WTC11 (cell line): ENCODE measurements at regions not wholly inside any gene's neighbourhood (a gene's known extent, or its start where the extent isn't known, plus 50 kb on each side); places are given as distances from the start of the nearest gene placed in this dataset.

ENCODE experiments used
- ATAC-seq: fragments of 200-7000 bp; cut with Tn5 transposase; 2 replicates; pipeline ENCODE4 v1.10.0; 2021; ENCODE audit warnings: mild to moderate bottlenecking, moderate library complexity
- CTCF ChIA-PET: fragments of 300-600 bp; sonication (Branson Sonifier 250); formaldehyde crosslinking; loops from one replicate; lab custom pipeline; 2021; ENCODE audit warnings: antibody characterized with exemption; lab: Charles Lee
- POLR2A ChIA-PET: fragments of 350-600 bp; sonication (Branson Sonifier 250); formaldehyde crosslinking; loops from one replicate; lab custom pipeline; 2021; ENCODE audit warnings: antibody characterized with exemption; lab: Charles Lee
- DNase-seq: peaks from one replicate; pipeline ENCODE4 v3.0.0; 2021; ENCODE audit warnings: low spot score
- H3K27ac Mint-ChIP-seq: 2 replicates; pipeline ENCODE4 v1.8.0; 2021; ENCODE audit warnings: mixed read lengths
- H3K27me3 Mint-ChIP-seq: 2 replicates; pipeline ENCODE4 v1.8.0; 2021; ENCODE audit warnings: low read depth, mild to moderate bottlenecking, moderate library complexity, mixed read lengths
- H3K36me3 Mint-ChIP-seq: 2 replicates; pipeline ENCODE4 v1.8.0; 2021; ENCODE audit warnings: mixed read lengths
- H3K4me1 Mint-ChIP-seq: 2 replicates; pipeline ENCODE4 v1.8.0; 2022; ENCODE audit warnings: mixed read lengths
- H3K4me3 Mint-ChIP-seq: 2 replicates; pipeline ENCODE4 v1.8.0; 2021; ENCODE audit warnings: mild to moderate bottlenecking, moderate library complexity, mixed read lengths
- H3K9me3 Mint-ChIP-seq: 2 replicates; pipeline ENCODE4 v1.8.0; 2021; ENCODE audit warnings: mixed read lengths
- CBFB ChIP-seq: sonication (generic); formaldehyde crosslinking; IDR thresholded peaks from 2 replicates; pipeline ENCODE4 v1.8.1; 2022; ENCODE audit warnings: mild to moderate bottlenecking, low read depth, missing genetic modification reagents
- CREM ChIP-seq: sonication (generic); formaldehyde crosslinking; IDR thresholded peaks from 2 replicates; pipeline ENCODE4 v1.8.1; 2022; ENCODE audit warnings: mild to moderate bottlenecking, missing genetic modification reagents, moderate library complexity
- ELF4 ChIP-seq: sonication (generic); formaldehyde crosslinking; IDR thresholded peaks from 2 replicates; pipeline ENCODE4 v1.8.1; 2022; ENCODE audit warnings: low read depth, mild to moderate bottlenecking, moderate library complexity, missing genetic modification reagents
- ETV6 ChIP-seq: sonication (generic); formaldehyde crosslinking; IDR thresholded peaks from 2 replicates; pipeline ENCODE4 v1.8.1; 2022; ENCODE audit warnings: mild to moderate bottlenecking, missing genetic modification reagents
- GRHL2 ChIP-seq: fragments of 250-450 bp; sonication (Bioruptor Pico); IDR thresholded peaks from 2 replicates; pipeline ENCODE4 v1.8.0; 2022; ENCODE audit warnings: mild to moderate bottlenecking, moderate library complexity; ENCODE audit not compliant: insufficient replicate concordance, severe bottlenecking
- NFYB ChIP-seq: sonication (generic); formaldehyde crosslinking; conservative IDR thresholded peaks from 2 replicates; pipeline ENCODE4 v1.8.0; 2022; ENCODE audit warnings: low read depth, missing genetic modification reagents
- OVOL2 ChIP-seq: fragments of 250-450 bp; sonication (Bioruptor Pico); IDR thresholded peaks from 2 replicates; pipeline ENCODE4 v1.9.0; 2021; ENCODE audit warnings: mild to moderate bottlenecking, borderline replicate concordance
- RELA ChIP-seq: sonication (generic); formaldehyde crosslinking; IDR thresholded peaks from 2 replicates; pipeline ENCODE4 v1.8.1; 2022; ENCODE audit warnings: missing genetic modification reagents, mild to moderate bottlenecking, borderline replicate concordance
- SOX15 ChIP-seq: fragments of 250-450 bp; sonication (Bioruptor Pico); IDR thresholded peaks from 2 replicates; pipeline ENCODE4 v1.9.0; 2021; ENCODE audit warnings: mild to moderate bottlenecking
- ZNF232 ChIP-seq: sonication (generic); formaldehyde crosslinking; IDR thresholded peaks from 2 replicates; pipeline ENCODE4 v1.8.0; 2022; ENCODE audit warnings: mild to moderate bottlenecking, missing genetic modification reagents
- ZNF263 ChIP-seq: sonication (generic); formaldehyde crosslinking; IDR thresholded peaks from 2 replicates; pipeline ENCODE4 v1.8.1; 2022; ENCODE audit warnings: low read depth, mild to moderate bottlenecking, moderate library complexity, missing genetic modification reagents
- ZNF317 ChIP-seq: sonication (generic); formaldehyde crosslinking; IDR thresholded peaks from 2 replicates; pipeline ENCODE4 v1.8.1; 2023; ENCODE audit warnings: low read depth, mild to moderate bottlenecking, moderate library complexity, missing genetic modification reagents, borderline replicate concordance
- ZNF425 ChIP-seq: fragments of 250-450 bp; sonication (Bioruptor Pico); conservative IDR thresholded peaks from 2 replicates; pipeline ENCODE4 v1.9.0; 2021; ENCODE audit warnings: mild to moderate bottlenecking
- TF ChIP-seq, protein P1 (sequence below): sonication (generic); formaldehyde crosslinking; IDR thresholded peaks from 2 replicates; pipeline ENCODE4 v1.8.0; 2022; ENCODE audit warnings: mild to moderate bottlenecking, missing genetic modification reagents
- TF ChIP-seq, protein P2 (sequence below): fragments of 200-600 bp; IDR thresholded peaks from 2 replicates; pipeline ENCODE4 v1.8.0; 2022; ENCODE audit warnings: antibody characterized with exemption
- TF ChIP-seq, protein P3 (sequence below): fragments of 250-450 bp; sonication (Bioruptor Pico); IDR thresholded peaks from 2 replicates; pipeline ENCODE4 v1.9.0; 2021; ENCODE audit warnings: mild to moderate bottlenecking
- TF ChIP-seq, protein P4 (sequence below): sonication (generic); formaldehyde crosslinking; conservative IDR thresholded peaks from 2 replicates; pipeline ENCODE4 v1.8.1; 2022; ENCODE audit warnings: mild to moderate bottlenecking, missing genetic modification reagents
- TF ChIP-seq, protein P5 (sequence below): sonication (generic); formaldehyde crosslinking; IDR thresholded peaks from 2 replicates; pipeline ENCODE4 v1.8.1; 2022; ENCODE audit warnings: low read depth, missing genetic modification reagents, borderline replicate concordance

- DNase-seq (no peak), ATAC-seq (no peak)
- peaks cover 75% of the 10 kb centered on the region for H3K9me3 Mint-ChIP-seq
- POLR2A ChIA-PET = no interaction called here
- CTCF ChIA-PET = no interaction called here
- H3K27ac Mint-ChIP-seq = no peak overlapping the region
- no peaks in the 10 kb centered on the region for H3K4me1 Mint-ChIP-seq
- TF ChIP-seq ELF4 (CRISPR knock-in tag) (no peak), CBFB (CRISPR knock-in tag) (no peak), RELA (CRISPR knock-in tag) (no peak), SOX15 (no peak), ZNF263 (CRISPR knock-in tag) (no peak), GRHL2 (CRISPR knock-in tag) (no peak), ETV6 (no peak), ZNF317 (CRISPR knock-in tag) (no peak), NFYB (no peak), ZNF232 (CRISPR knock-in tag) (no peak), CREM (no peak), ZNF425 (no peak), OVOL2 (CRISPR knock-in tag) (no peak)
- TF ChIP-seq, protein P1, sequence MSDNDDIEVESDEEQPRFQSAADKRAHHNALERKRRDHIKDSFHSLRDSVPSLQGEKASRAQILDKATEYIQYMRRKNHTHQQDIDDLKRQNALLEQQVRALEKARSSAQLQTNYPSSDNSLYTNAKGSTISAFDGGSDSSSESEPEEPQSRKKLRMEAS (CRISPR knock-in tag) = no peak
- TF ChIP-seq, protein P2, sequence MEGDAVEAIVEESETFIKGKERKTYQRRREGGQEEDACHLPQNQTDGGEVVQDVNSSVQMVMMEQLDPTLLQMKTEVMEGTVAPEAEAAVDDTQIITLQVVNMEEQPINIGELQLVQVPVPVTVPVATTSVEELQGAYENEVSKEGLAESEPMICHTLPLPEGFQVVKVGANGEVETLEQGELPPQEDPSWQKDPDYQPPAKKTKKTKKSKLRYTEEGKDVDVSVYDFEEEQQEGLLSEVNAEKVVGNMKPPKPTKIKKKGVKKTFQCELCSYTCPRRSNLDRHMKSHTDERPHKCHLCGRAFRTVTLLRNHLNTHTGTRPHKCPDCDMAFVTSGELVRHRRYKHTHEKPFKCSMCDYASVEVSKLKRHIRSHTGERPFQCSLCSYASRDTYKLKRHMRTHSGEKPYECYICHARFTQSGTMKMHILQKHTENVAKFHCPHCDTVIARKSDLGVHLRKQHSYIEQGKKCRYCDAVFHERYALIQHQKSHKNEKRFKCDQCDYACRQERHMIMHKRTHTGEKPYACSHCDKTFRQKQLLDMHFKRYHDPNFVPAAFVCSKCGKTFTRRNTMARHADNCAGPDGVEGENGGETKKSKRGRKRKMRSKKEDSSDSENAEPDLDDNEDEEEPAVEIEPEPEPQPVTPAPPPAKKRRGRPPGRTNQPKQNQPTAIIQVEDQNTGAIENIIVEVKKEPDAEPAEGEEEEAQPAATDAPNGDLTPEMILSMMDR = no peak
- TF ChIP-seq, protein P3, sequence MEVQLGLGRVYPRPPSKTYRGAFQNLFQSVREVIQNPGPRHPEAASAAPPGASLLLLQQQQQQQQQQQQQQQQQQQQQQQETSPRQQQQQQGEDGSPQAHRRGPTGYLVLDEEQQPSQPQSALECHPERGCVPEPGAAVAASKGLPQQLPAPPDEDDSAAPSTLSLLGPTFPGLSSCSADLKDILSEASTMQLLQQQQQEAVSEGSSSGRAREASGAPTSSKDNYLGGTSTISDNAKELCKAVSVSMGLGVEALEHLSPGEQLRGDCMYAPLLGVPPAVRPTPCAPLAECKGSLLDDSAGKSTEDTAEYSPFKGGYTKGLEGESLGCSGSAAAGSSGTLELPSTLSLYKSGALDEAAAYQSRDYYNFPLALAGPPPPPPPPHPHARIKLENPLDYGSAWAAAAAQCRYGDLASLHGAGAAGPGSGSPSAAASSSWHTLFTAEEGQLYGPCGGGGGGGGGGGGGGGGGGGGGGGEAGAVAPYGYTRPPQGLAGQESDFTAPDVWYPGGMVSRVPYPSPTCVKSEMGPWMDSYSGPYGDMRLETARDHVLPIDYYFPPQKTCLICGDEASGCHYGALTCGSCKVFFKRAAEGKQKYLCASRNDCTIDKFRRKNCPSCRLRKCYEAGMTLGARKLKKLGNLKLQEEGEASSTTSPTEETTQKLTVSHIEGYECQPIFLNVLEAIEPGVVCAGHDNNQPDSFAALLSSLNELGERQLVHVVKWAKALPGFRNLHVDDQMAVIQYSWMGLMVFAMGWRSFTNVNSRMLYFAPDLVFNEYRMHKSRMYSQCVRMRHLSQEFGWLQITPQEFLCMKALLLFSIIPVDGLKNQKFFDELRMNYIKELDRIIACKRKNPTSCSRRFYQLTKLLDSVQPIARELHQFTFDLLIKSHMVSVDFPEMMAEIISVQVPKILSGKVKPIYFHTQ (CRISPR knock-in tag) = no peak
- TF ChIP-seq, protein P4, sequence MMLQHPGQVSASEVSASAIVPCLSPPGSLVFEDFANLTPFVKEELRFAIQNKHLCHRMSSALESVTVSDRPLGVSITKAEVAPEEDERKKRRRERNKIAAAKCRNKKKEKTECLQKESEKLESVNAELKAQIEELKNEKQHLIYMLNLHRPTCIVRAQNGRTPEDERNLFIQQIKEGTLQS = no peak
- TF ChIP-seq, protein P5, sequence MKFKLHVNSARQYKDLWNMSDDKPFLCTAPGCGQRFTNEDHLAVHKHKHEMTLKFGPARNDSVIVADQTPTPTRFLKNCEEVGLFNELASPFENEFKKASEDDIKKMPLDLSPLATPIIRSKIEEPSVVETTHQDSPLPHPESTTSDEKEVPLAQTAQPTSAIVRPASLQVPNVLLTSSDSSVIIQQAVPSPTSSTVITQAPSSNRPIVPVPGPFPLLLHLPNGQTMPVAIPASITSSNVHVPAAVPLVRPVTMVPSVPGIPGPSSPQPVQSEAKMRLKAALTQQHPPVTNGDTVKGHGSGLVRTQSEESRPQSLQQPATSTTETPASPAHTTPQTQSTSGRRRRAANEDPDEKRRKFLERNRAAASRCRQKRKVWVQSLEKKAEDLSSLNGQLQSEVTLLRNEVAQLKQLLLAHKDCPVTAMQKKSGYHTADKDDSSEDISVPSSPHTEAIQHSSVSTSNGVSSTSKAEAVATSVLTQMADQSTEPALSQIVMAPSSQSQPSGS (CRISPR knock-in tag) = no peak
- peaks cover 69% of the 10 kb centered on the region for H3K36me3 Mint-ChIP-seq
- peaks cover 7% of the 10 kb centered on the region; the same call in 1 of the 2 replicates for H3K27me3 Mint-ChIP-seq
- H3K4me3 Mint-ChIP-seq = no peak overlapping the region
These were observed 315.5 kb upstream of the RBFOX1 start for GRCh38 chr16:7017006-7017662.
